Lower lobe of right lung (tissue), 2 donors: ENCODE measurements at regions not wholly inside any gene's neighbourhood (a gene's known extent, or its start where the extent isn't known, plus 50 kb on each side); places are given as distances from the start of the nearest gene placed in this dataset.

Experiments used
- ATAC-seq, 2 donors: fragments of 200-7000 bp; cut with Tn5 transposase; one replicate each; pipeline ENCODE4 v1.9.1; 2020 to 2022; ENCODE audit warnings: mild to moderate bottlenecking in 2 of 2, moderate library complexity in 2 of 2
- DNase-seq: peaks from one replicate; pipeline ENCODE4 v3.0.0-alpha.2; 2020
- H3K27ac ChIP-seq: fragments of 200-600 bp; one replicate; pipeline ENCODE4 v1.8.0; 2022
- H3K27me3 ChIP-seq: fragments of 200-600 bp; one replicate; pipeline ENCODE4 v1.8.0; 2022; ENCODE audit warnings: low read depth
- H3K36me3 ChIP-seq: fragments of 200-600 bp; one replicate; pipeline ENCODE4 v1.8.0; 2022; ENCODE audit warnings: mild to moderate bottlenecking
- H3K4me1 ChIP-seq: fragments of 200-600 bp; one replicate; pipeline ENCODE4 v1.8.0; 2022
- H3K4me3 ChIP-seq: fragments of 200-600 bp; one replicate; pipeline ENCODE4 v1.8.0; 2022; ENCODE audit warnings: mild to moderate bottlenecking
- H3K9me3 ChIP-seq: fragments of 200-600 bp; one replicate; pipeline ENCODE4 v1.8.0; 2022
- intact Hi-C: fragments of 100-400 bp; cut with DNase I; formaldehyde crosslinking; loops from one replicate; pipeline ENCODE4 v1.11.0; 2022
- TF ChIP-seq, protein P1 (sequence below): fragments of 200-600 bp; IDR thresholded peaks from one replicate; pipeline ENCODE4 v1.8.0; 2022; ENCODE audit warnings: antibody characterized with exemption, mild to moderate bottlenecking
- donor health status: DM: no; HTN: yes; CAD: no; lungs with severe emphysema.

DNA sequence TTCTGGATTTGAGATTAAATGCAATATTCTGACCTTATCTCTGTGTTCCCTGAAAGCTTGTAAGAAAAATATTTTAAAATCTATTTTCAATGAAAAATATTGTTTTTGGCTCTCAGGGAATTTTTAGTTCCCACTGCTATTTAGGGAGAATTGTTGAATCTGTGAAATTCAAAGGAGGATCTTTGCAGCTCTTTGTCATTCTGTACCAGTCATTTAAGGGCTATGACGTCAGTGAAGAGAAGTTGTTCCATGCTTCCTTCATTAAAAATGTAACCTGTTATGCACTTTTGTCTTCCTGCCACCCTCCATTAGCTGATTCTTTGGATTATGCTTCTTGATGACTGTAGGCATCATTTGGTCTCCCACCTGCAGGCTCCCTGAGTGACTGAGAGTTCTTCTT is 427.8 kb upstream of the C2CD4B start:
- Histone ChIP-seq H3K9me3 (no peaks in the 10 kb centered on the region), H3K4me3 (no peak overlapping the region), H3K27me3 (no peaks in the 10 kb centered on the region), H3K36me3 (no peaks in the 10 kb centered on the region), H3K4me1 (no peaks in the 10 kb centered on the region), H3K27ac (no peak overlapping the region)
- intact Hi-C loops = no loop called here
- TF ChIP-seq, protein P1, sequence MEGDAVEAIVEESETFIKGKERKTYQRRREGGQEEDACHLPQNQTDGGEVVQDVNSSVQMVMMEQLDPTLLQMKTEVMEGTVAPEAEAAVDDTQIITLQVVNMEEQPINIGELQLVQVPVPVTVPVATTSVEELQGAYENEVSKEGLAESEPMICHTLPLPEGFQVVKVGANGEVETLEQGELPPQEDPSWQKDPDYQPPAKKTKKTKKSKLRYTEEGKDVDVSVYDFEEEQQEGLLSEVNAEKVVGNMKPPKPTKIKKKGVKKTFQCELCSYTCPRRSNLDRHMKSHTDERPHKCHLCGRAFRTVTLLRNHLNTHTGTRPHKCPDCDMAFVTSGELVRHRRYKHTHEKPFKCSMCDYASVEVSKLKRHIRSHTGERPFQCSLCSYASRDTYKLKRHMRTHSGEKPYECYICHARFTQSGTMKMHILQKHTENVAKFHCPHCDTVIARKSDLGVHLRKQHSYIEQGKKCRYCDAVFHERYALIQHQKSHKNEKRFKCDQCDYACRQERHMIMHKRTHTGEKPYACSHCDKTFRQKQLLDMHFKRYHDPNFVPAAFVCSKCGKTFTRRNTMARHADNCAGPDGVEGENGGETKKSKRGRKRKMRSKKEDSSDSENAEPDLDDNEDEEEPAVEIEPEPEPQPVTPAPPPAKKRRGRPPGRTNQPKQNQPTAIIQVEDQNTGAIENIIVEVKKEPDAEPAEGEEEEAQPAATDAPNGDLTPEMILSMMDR = no peak
- no peak for ATAC-seq
- no peak for DNase-seq

GRCh38 chr15:62593681-62594399 is 428.8 kb upstream of the C2CD4B start:
- Histone ChIP-seq H3K36me3 (no peaks in the 10 kb centered on the region), H3K9me3 (no peaks in the 10 kb centered on the region), H3K4me1 (no peaks in the 10 kb centered on the region), H3K27ac (no peak overlapping the region), H3K27me3 (no peaks in the 10 kb centered on the region), H3K4me3 (no peak overlapping the region)
- DNase-seq = no peak
- TF ChIP-seq, protein P1 = no peak
- intact Hi-C loops = no loop called here
- no peak for ATAC-seq

DNA sequence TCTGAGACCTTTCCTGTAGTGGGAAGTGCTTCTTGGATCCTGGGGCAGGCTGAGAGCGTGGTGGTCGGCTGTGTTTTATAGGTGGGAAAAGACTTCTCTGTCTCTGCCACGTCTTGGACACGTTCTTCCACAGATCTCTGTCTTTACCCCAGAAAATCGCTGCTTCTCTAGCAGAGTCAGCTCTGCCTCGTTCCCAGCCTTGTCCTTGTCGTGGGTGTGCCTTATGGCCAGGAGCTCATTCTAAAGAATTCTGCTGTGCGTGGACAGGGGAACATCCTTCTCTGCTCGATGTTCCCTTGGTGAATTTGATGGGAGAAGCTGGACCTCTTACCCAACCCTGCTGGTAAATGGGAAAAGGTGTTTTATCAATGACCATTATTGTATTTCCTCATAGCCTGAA is 433.1 kb upstream of the C2CD4B start:
- Histone ChIP-seq H3K4me3 (no peak overlapping the region), H3K36me3 (no peaks in the 10 kb centered on the region), H3K9me3 (no peaks in the 10 kb centered on the region), H3K27ac (no peak overlapping the region), H3K27me3 (no peaks in the 10 kb centered on the region), H3K4me1 (no peaks in the 10 kb centered on the region)
- DNase-seq = no peak
- TF ChIP-seq, protein P1 = no peak
- intact Hi-C loops = no loop called here
- no peak for ATAC-seq

DNA sequence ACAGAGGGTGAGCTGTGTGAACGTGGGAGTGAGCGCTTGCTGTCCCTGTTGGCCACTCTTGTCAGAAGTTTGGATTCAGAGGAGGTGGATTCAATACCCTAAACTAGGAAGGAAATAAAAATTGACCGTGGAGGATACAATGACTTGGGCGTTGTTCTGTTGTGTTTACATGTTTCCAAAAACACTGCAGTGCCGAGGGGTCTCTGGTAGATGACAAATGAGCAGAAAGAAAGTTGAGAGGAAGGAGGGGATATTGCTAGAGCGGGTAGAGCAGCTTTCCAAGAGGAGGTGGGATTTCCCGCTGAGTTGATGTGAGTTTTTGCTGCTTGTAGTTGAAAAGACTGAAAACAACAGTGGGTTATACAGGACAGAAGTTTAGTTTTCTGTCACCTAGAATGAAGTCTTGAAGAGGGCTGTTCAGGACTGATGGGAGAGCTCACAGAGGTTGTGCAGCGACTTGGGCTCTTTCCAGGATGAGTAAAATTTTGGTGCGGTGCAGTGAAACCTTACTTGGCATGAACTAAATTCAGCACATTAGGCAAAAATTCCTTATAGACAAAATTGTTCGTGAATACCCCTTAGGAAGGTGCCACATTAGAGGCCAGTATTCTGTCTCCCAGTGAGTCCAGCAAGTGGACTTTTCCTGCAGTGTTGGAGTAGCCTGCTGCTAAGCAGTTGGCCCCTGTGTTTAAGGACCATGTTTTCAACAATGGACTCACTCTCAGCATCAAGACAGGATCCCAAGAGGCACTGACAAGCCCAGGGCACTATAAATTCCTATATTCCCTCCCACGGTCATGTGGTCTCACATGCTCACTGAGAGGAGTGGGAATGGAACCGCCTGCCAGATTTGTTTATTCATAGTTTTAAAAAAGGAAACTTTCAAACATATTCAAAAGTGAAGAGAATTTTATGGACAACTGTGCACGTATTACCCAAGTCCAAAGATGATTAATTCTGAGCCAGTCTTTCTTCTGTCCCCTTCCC is 435.0 kb upstream of the C2CD4B start:
- H3K4me1 ChIP-seq = peaks cover 6% of the 10 kb centered on the region
- TF ChIP-seq, protein P1 = no peak
- no peak overlapping the region for H3K4me3 ChIP-seq
- DNase-seq (no peak), ATAC-seq (no peak)
- no peak overlapping the region for H3K27ac ChIP-seq
- no peaks in the 10 kb centered on the region for H3K27me3 ChIP-seq
- intact Hi-C loops = no loop called here
- H3K9me3 ChIP-seq = no peaks in the 10 kb centered on the region
- H3K36me3 ChIP-seq = no peaks in the 10 kb centered on the region

GRCh38 chr15:62601777-62602545 is 436.9 kb upstream of the C2CD4B start:
- ATAC-seq (no peak), DNase-seq (no peak)
- Histone ChIP-seq H3K9me3 (no peaks in the 10 kb centered on the region), H3K27me3 (no peaks in the 10 kb centered on the region), H3K4me1 (peaks cover 6% of the 10 kb centered on the region), H3K4me3 (no peak overlapping the region), H3K36me3 (no peaks in the 10 kb centered on the region), H3K27ac (no peak overlapping the region)
- TF ChIP-seq, protein P1 = no peak
- intact Hi-C loops = no loop called here
